ENCODE measurements at regions not wholly inside any gene's neighbourhood (a gene's known extent, or its start where the extent isn't known, plus 50 kb on each side); places are given as distances from the start of the nearest gene placed in this dataset.

- Histone ChIP-seq H3K27me3 (ENCODE audit: control insufficient read depth in 1 of 2, insufficient read depth in 2 of 2, low read length in 2 of 2) (no peaks in the 10 kb centered on the region), H3K36me3 (ENCODE audit: insufficient read depth, low read length) (no peaks in the 10 kb centered on the region), H3K9ac (ENCODE audit: low read length) (no peak overlapping the region), H3K9me3 (ENCODE audit: low read length) (no peaks in the 10 kb centered on the region), H3K4me3 (ENCODE audit: low read depth in 1 of 2, low read length in 2 of 2) (no peak overlapping the region), H3K4me1 (ENCODE audit: insufficient read depth, low read length) (no peaks in the 10 kb centered on the region), H3K27ac (ENCODE audit: low read depth, low read length) (no peak overlapping the region)
Observed at GRCh38 chr7:153012203-153012602, 252.7 kb downstream of the ACTR3B start.

- no peak overlapping the region for H3K4me3 ChIP-seq (ENCODE audit: low read depth in 1 of 2, low read length in 2 of 2)
- H3K4me1 ChIP-seq (ENCODE audit: insufficient read depth, low read length), result no peaks in the 10 kb centered on the region
- no peak overlapping the region for H3K27ac ChIP-seq (ENCODE audit: low read depth, low read length)
- no peaks in the 10 kb centered on the region for H3K36me3 ChIP-seq (ENCODE audit: insufficient read depth, low read length)
- no peak overlapping the region for H3K9ac ChIP-seq (ENCODE audit: low read length)
- no peaks in the 10 kb centered on the region for H3K9me3 ChIP-seq (ENCODE audit: low read length)
- H3K27me3 ChIP-seq (ENCODE audit: control insufficient read depth in 1 of 2, insufficient read depth in 2 of 2, low read length in 2 of 2), result no peaks in the 10 kb centered on the region
Observed at GRCh38 chr7:153017223-153017622, 257.7 kb downstream of the ACTR3B start.

GRCh38 chr7:153021542-153021941 is 262.0 kb downstream of the ACTR3B start:
- Histone ChIP-seq H3K27ac (ENCODE audit: low read depth, low read length) (no peak overlapping the region), H3K4me1 (ENCODE audit: insufficient read depth, low read length) (no peaks in the 10 kb centered on the region), H3K36me3 (ENCODE audit: insufficient read depth, low read length) (no peaks in the 10 kb centered on the region), H3K9me3 (ENCODE audit: low read length) (no peaks in the 10 kb centered on the region), H3K27me3 (ENCODE audit: control insufficient read depth in 1 of 2, insufficient read depth in 2 of 2, low read length in 2 of 2) (no peaks in the 10 kb centered on the region), H3K9ac (ENCODE audit: low read length) (no peak overlapping the region), H3K4me3 (ENCODE audit: low read depth in 1 of 2, low read length in 2 of 2) (no peak overlapping the region)

GRCh38 chr7:153022475-153023193 is 263.1 kb downstream of the ACTR3B start:
- no peaks in the 10 kb centered on the region for H3K4me1 ChIP-seq (ENCODE audit: insufficient read depth, low read length)
- H3K27me3 ChIP-seq (ENCODE audit: control insufficient read depth in 1 of 2, insufficient read depth in 2 of 2, low read length in 2 of 2), result no peaks in the 10 kb centered on the region
- H3K4me3 ChIP-seq (ENCODE audit: low read depth in 1 of 2, low read length in 2 of 2), result no peak overlapping the region
- H3K36me3 ChIP-seq (ENCODE audit: insufficient read depth, low read length), result no peaks in the 10 kb centered on the region
- H3K27ac ChIP-seq (ENCODE audit: low read depth, low read length), result no peak overlapping the region
- H3K9me3 ChIP-seq (ENCODE audit: low read length), result no peaks in the 10 kb centered on the region
- H3K9ac ChIP-seq (ENCODE audit: low read length), result no peak overlapping the region

GRCh38 chr7:153023194-153023592 is 263.6 kb downstream of the ACTR3B start:
- Histone ChIP-seq H3K4me3 (ENCODE audit: low read depth in 1 of 2, low read length in 2 of 2) (no peak overlapping the region), H3K27ac (ENCODE audit: low read depth, low read length) (no peak overlapping the region), H3K9ac (ENCODE audit: low read length) (no peak overlapping the region), H3K27me3 (ENCODE audit: control insufficient read depth in 1 of 2, insufficient read depth in 2 of 2, low read length in 2 of 2) (no peaks in the 10 kb centered on the region), H3K36me3 (ENCODE audit: insufficient read depth, low read length) (no peaks in the 10 kb centered on the region), H3K9me3 (ENCODE audit: low read length) (no peaks in the 10 kb centered on the region), H3K4me1 (ENCODE audit: insufficient read depth, low read length) (no peaks in the 10 kb centered on the region)

- H3K4me1 ChIP-seq (ENCODE audit: insufficient read depth, low read length), result no peaks in the 10 kb centered on the region
- no peak overlapping the region for H3K27ac ChIP-seq (ENCODE audit: low read depth, low read length)
- no peaks in the 10 kb centered on the region for H3K9me3 ChIP-seq (ENCODE audit: low read length)
- H3K4me3 ChIP-seq (ENCODE audit: low read depth in 1 of 2, low read length in 2 of 2), result no peak overlapping the region
- no peaks in the 10 kb centered on the region for H3K27me3 ChIP-seq (ENCODE audit: control insufficient read depth in 1 of 2, insufficient read depth in 2 of 2, low read length in 2 of 2)
- no peaks in the 10 kb centered on the region for H3K36me3 ChIP-seq (ENCODE audit: insufficient read depth, low read length)
- H3K9ac ChIP-seq (ENCODE audit: low read length), result no peak overlapping the region
Observed at GRCh38 chr7:153027210-153027609, 267.7 kb downstream of the ACTR3B start.

- Histone ChIP-seq H3K27me3 (ENCODE audit: control insufficient read depth in 1 of 2, insufficient read depth in 2 of 2, low read length in 2 of 2) (no peaks in the 10 kb centered on the region), H3K4me1 (ENCODE audit: insufficient read depth, low read length) (no peaks in the 10 kb centered on the region), H3K9me3 (ENCODE audit: low read length) (no peaks in the 10 kb centered on the region), H3K36me3 (ENCODE audit: insufficient read depth, low read length) (no peaks in the 10 kb centered on the region), H3K4me3 (ENCODE audit: low read depth in 1 of 2, low read length in 2 of 2) (no peak overlapping the region), H3K9ac (ENCODE audit: low read length) (no peak overlapping the region), H3K27ac (ENCODE audit: low read depth, low read length) (no peak overlapping the region)
Observed at GRCh38 chr7:153027904-153028303, 268.4 kb downstream of the ACTR3B start.

GRCh38 chr7:153030976-153031375 is 271.4 kb downstream of the ACTR3B start:
- no peaks in the 10 kb centered on the region for H3K27me3 ChIP-seq (ENCODE audit: control insufficient read depth in 1 of 2, insufficient read depth in 2 of 2, low read length in 2 of 2)
- H3K4me1 ChIP-seq (ENCODE audit: insufficient read depth, low read length), result no peaks in the 10 kb centered on the region
- no peaks in the 10 kb centered on the region for H3K9me3 ChIP-seq (ENCODE audit: low read length)
- no peak overlapping the region for H3K27ac ChIP-seq (ENCODE audit: low read depth, low read length)
- H3K9ac ChIP-seq (ENCODE audit: low read length), result no peak overlapping the region
- H3K4me3 ChIP-seq (ENCODE audit: low read depth in 1 of 2, low read length in 2 of 2), result no peak overlapping the region
- H3K36me3 ChIP-seq (ENCODE audit: insufficient read depth, low read length), result no peaks in the 10 kb centered on the region

GRCh38 chr7:153034791-153035190 is 275.2 kb downstream of the ACTR3B start:
- Histone ChIP-seq H3K4me3 (ENCODE audit: low read depth in 1 of 2, low read length in 2 of 2) (no peak overlapping the region), H3K27me3 (ENCODE audit: control insufficient read depth in 1 of 2, insufficient read depth in 2 of 2, low read length in 2 of 2) (no peaks in the 10 kb centered on the region), H3K36me3 (ENCODE audit: insufficient read depth, low read length) (no peaks in the 10 kb centered on the region), H3K4me1 (ENCODE audit: insufficient read depth, low read length) (no peaks in the 10 kb centered on the region), H3K9ac (ENCODE audit: low read length) (no peak overlapping the region), H3K9me3 (ENCODE audit: low read length) (no peaks in the 10 kb centered on the region), H3K27ac (ENCODE audit: low read depth, low read length) (no peak overlapping the region)

- no peaks in the 10 kb centered on the region for H3K9me3 ChIP-seq (ENCODE audit: low read length)
Observed at GRCh38 chr7:153036396-153037063, 277.0 kb downstream of the ACTR3B start.

GRCh38 chr7:153043440-153043839 is 283.9 kb downstream of the ACTR3B start:
- no peak overlapping the region for H3K9ac ChIP-seq (ENCODE audit: low read length)
- no peaks in the 10 kb centered on the region for H3K9me3 ChIP-seq (ENCODE audit: low read length)
- H3K36me3 ChIP-seq (ENCODE audit: insufficient read depth, low read length), result no peaks in the 10 kb centered on the region
- no peaks in the 10 kb centered on the region for H3K4me1 ChIP-seq (ENCODE audit: insufficient read depth, low read length)
- H3K4me3 ChIP-seq (ENCODE audit: low read depth in 1 of 2, low read length in 2 of 2), result no peak overlapping the region
- no peak overlapping the region for H3K27ac ChIP-seq (ENCODE audit: low read depth, low read length)
- H3K27me3 ChIP-seq (ENCODE audit: control insufficient read depth in 1 of 2, insufficient read depth in 2 of 2, low read length in 2 of 2), result no peaks in the 10 kb centered on the region

More at GRCh38 chr7:153036396-153037063, 277.0 kb downstream of the ACTR3B start:
- Histone ChIP-seq H3K4me3 (ENCODE audit: low read depth in 1 of 2, low read length in 2 of 2) (no peak overlapping the region), H3K27me3 (ENCODE audit: control insufficient read depth in 1 of 2, insufficient read depth in 2 of 2, low read length in 2 of 2) (no peaks in the 10 kb centered on the region), H3K27ac (ENCODE audit: low read depth, low read length) (no peak overlapping the region), H3K9ac (ENCODE audit: low read length) (no peak overlapping the region), H3K36me3 (ENCODE audit: insufficient read depth, low read length) (no peaks in the 10 kb centered on the region), H3K4me1 (ENCODE audit: insufficient read depth, low read length) (no peaks in the 10 kb centered on the region)

GRCh38 chr7:153044981-153045380 is 285.4 kb downstream of the ACTR3B start:
- H3K36me3 ChIP-seq (ENCODE audit: insufficient read depth, low read length), result no peaks in the 10 kb centered on the region
- H3K4me1 ChIP-seq (ENCODE audit: insufficient read depth, low read length), result no peaks in the 10 kb centered on the region
- H3K9ac ChIP-seq (ENCODE audit: low read length), result no peak overlapping the region
- no peak overlapping the region for H3K27ac ChIP-seq (ENCODE audit: low read depth, low read length)
- H3K27me3 ChIP-seq (ENCODE audit: control insufficient read depth in 1 of 2, insufficient read depth in 2 of 2, low read length in 2 of 2), result no peaks in the 10 kb centered on the region
- no peaks in the 10 kb centered on the region for H3K9me3 ChIP-seq (ENCODE audit: low read length)
- no peak overlapping the region for H3K4me3 ChIP-seq (ENCODE audit: low read depth in 1 of 2, low read length in 2 of 2)
